H1 (cell line): ENCODE measurements at regions not wholly inside any gene's neighbourhood (a gene's known extent, or its start where the extent isn't known, plus 50 kb on each side); places are given as distances from the start of the nearest gene placed in this dataset.

Experiments used
- CTCF ChIA-PET: fragments of 300-600 bp; sonication (Branson Sonifier 250); formaldehyde crosslinking; loops from one replicate; lab custom pipeline; 2021; ENCODE audit not compliant: partially characterized antibody; lab: Charles Lee
- POLR2A ChIA-PET: fragments of 300-600 bp; sonication (Branson Sonifier 250); formaldehyde crosslinking; loops from one replicate; lab custom pipeline; 2021; ENCODE audit warnings: inconsistent platforms; ENCODE audit not compliant: partially characterized antibody; lab: Charles Lee
- DNase-seq, 2 experiments: peaks; one replicate each; pipeline versions ENCODE4 v3.0.0 to v3.0.0-alpha.2; 2010 to 2022; ENCODE audit warnings: low spot score in 2 of 2, low read depth in 1 of 2, mixed read lengths in 1 of 2
- FAIRE-seq: peaks from 2 replicates; lab custom pipeline; 2011; peaks lifted over from hg19 to GRCh38; lab: Jason Lieb, UNC
- H2AFZ ChIP-seq: 2 replicates; pipeline ENCODE4 v1.8.1; 2012; ENCODE audit warnings: low read length, inconsistent platforms
- H2AK5ac ChIP-seq: 2 replicates; pipeline ENCODE4 v1.6.1; 2013; ENCODE audit warnings: low read depth, low read length
- H2BK120ac ChIP-seq: replicated peaks from 2 replicates; pipeline ENCODE3; 2013; ENCODE audit warnings: low read depth, low read length, inconsistent platforms
- H2BK12ac ChIP-seq: 2 replicates; pipeline ENCODE4 v1.6.1; 2013; ENCODE audit warnings: low read depth, low read length
- H2BK15ac ChIP-seq: 2 replicates; pipeline ENCODE4 v1.6.1; 2013; ENCODE audit warnings: low read length
- H2BK20ac ChIP-seq: 2 replicates; pipeline ENCODE4 v1.6.1; 2013; ENCODE audit warnings: low read length
- H2BK5ac ChIP-seq: 2 replicates; pipeline ENCODE4 v1.6.1; 2013; ENCODE audit warnings: low read depth, low read length
- H3K14ac ChIP-seq: 2 replicates; pipeline ENCODE4 v1.6.1; 2013; ENCODE audit warnings: inconsistent platforms; ENCODE audit not compliant: insufficient read length
- H3K18ac ChIP-seq: 2 replicates; pipeline ENCODE4 v1.6.1; 2013; ENCODE audit warnings: low read length; ENCODE audit errors: extremely low read depth
- H3K23ac ChIP-seq: 2 replicates; pipeline ENCODE4 v1.6.1; 2013; ENCODE audit warnings: inconsistent platforms; ENCODE audit not compliant: insufficient read length
- H3K23me2 ChIP-seq: 2 replicates; pipeline ENCODE4 v1.6.1; 2013; ENCODE audit warnings: low read depth, low read length
- H3K27ac ChIP-seq: 2 replicates; pipeline ENCODE4 v1.6.1; 2011; ENCODE audit warnings: low read depth, low read length, inconsistent platforms
- H3K27me3 ChIP-seq, 4 experiments: replicated peaks in 1 of 4; 1 replicate in 1 of 4; 2 replicates in 3 of 4; pipeline versions ENCODE4 v1.6.1 to v1.8.1; 2011 to 2013; ENCODE audit warnings: low read length in 3 of 4, mild to moderate bottlenecking in 3 of 4, inconsistent platforms in 2 of 4, mixed read lengths in 2 of 4, moderate library complexity in 1 of 4; ENCODE audit not compliant: control insufficient read depth in 3 of 4, insufficient read depth in 3 of 4; ENCODE audit errors: extremely low read depth in 1 of 4
- H3K36me3 ChIP-seq, 4 experiments: 2 replicates each; pipeline versions ENCODE4 v1.6.1 to v1.8.1; 2011 to 2013; ENCODE audit warnings: mild to moderate bottlenecking in 4 of 4, low read length in 3 of 4, moderate library complexity in 2 of 4, control low read depth in 1 of 4, inconsistent platforms in 1 of 4; ENCODE audit not compliant: insufficient read depth in 4 of 4, control insufficient read depth in 2 of 4
- H3K4ac ChIP-seq: replicated peaks from 2 replicates; pipeline ENCODE3; 2013; ENCODE audit warnings: low read length, low read depth, mixed read lengths, inconsistent platforms; ENCODE audit not compliant: insufficient read length
- H3K4me1 ChIP-seq, 4 experiments: replicated peaks in 1 of 4; 1 replicate in 1 of 4; 2 replicates in 3 of 4; pipeline versions ENCODE4 v1.6.1 to v1.8.1; 2011 to 2013; ENCODE audit warnings: low read length in 3 of 4, inconsistent platforms in 2 of 4, mixed read lengths in 1 of 4; ENCODE audit not compliant: insufficient read depth in 4 of 4, control insufficient read depth in 3 of 4
- H3K4me2 ChIP-seq, 2 experiments: 2 replicates each; pipeline versions ENCODE4 v1.6.1 to v1.8.1; 2011 to 2013; ENCODE audit warnings: low read depth in 2 of 2, low read length in 2 of 2, control low read depth in 1 of 2, inconsistent platforms in 1 of 2, mild to moderate bottlenecking in 1 of 2; ENCODE audit not compliant: insufficient read depth in 1 of 2
- H3K4me3 ChIP-seq, 4 experiments: fragments of 200-600, 300-600 bp in 1 of 4; sonication (generic), shearing (Covaris generic), sonication (Bioruptor Twin) in 1 of 4; 2 replicates each; pipeline versions ENCODE4 v1.5.1 to v1.8.1; 2011 to 2016; ENCODE audit warnings: low read length in 4 of 4, low read depth in 3 of 4, control low read depth in 2 of 4, inconsistent platforms in 2 of 4, mild to moderate bottlenecking in 2 of 4, mixed read lengths in 1 of 4, moderate library complexity in 1 of 4; ENCODE audit not compliant: insufficient read depth in 2 of 4; ENCODE audit errors: extremely low read depth in 1 of 4
- H3K56ac ChIP-seq: replicated peaks from 2 replicates; pipeline ENCODE3; 2013; ENCODE audit warnings: low read depth, mild to moderate bottlenecking, mixed read lengths, low read length, inconsistent platforms; ENCODE audit not compliant: insufficient read length
- H3K79me1 ChIP-seq: 2 replicates; pipeline ENCODE4 v1.6.1; 2013; ENCODE audit warnings: low read depth, low read length, control low read depth
- H3K79me2 ChIP-seq, 2 experiments: 2 replicates each; pipeline versions ENCODE4 v1.6.1 to v1.8.1; 2012 to 2013; ENCODE audit warnings: low read length in 2 of 2, mild to moderate bottlenecking in 2 of 2, inconsistent platforms in 1 of 2; ENCODE audit not compliant: insufficient read depth in 2 of 2, control insufficient read depth in 1 of 2
- H3K9ac ChIP-seq, 4 experiments: replicated peaks in 1 of 4; 1 replicate in 1 of 4; 2 replicates in 3 of 4; pipeline versions ENCODE4 v1.6.1 to v1.8.1; 2011 to 2013; ENCODE audit warnings: low read depth in 3 of 4, low read length in 3 of 4, control low read depth in 2 of 4, mild to moderate bottlenecking in 2 of 4, moderate library complexity in 2 of 4, inconsistent platforms in 1 of 4; ENCODE audit errors: extremely low read depth in 1 of 4
- H3K9me3 ChIP-seq, 2 experiments: 2 replicates each; pipeline versions ENCODE4 v1.6.1 to v1.8.1; 2012 to 2013; ENCODE audit warnings: mild to moderate bottlenecking in 2 of 2, moderate library complexity in 2 of 2, control low read depth in 1 of 2, inconsistent platforms in 1 of 2, low read depth in 1 of 2, low read length in 1 of 2, mixed read lengths in 1 of 2; ENCODE audit not compliant: insufficient read depth in 2 of 2
- H4K20me1 ChIP-seq, 2 experiments: replicated peaks in 1 of 2; 2 replicates each; pipeline versions ENCODE3 to v1.8.1; 2011 to 2013; ENCODE audit warnings: inconsistent platforms in 2 of 2, low read length in 2 of 2, mild to moderate bottlenecking in 1 of 2; ENCODE audit not compliant: insufficient read depth in 2 of 2, control insufficient read depth in 1 of 2
- H4K5ac ChIP-seq: 2 replicates; pipeline ENCODE4 v1.6.1; 2013; ENCODE audit warnings: low read length, low read depth, mixed read lengths, inconsistent platforms; ENCODE audit not compliant: insufficient read length
- H4K8ac ChIP-seq: 2 replicates; pipeline ENCODE4 v1.8.0; 2013; ENCODE audit warnings: mild to moderate bottlenecking, moderate library complexity, low read length, inconsistent platforms; ENCODE audit not compliant: insufficient read depth; ENCODE audit errors: extremely low read depth
- H4K91ac ChIP-seq: replicated peaks from 2 replicates; pipeline ENCODE3; 2013; ENCODE audit warnings: low read length, mixed read lengths, inconsistent platforms; ENCODE audit not compliant: insufficient read length
- FOSL1 ChIP-seq: IDR thresholded peaks from 2 replicates; pipeline ENCODE4 v1.6.1; 2011; ENCODE audit warnings: mild to moderate bottlenecking, low read depth, low read length, moderate library complexity; ENCODE audit not compliant: insufficient read depth
- MAFK ChIP-seq: IDR thresholded peaks from 2 replicates; pipeline ENCODE4 v1.6.1; 2012; ENCODE audit warnings: low read depth, mild to moderate bottlenecking, improper control_type of control experiment, low read length
- PHF8 ChIP-seq: fragments of 200-600 bp; sonication (generic); conservative IDR thresholded peaks from 2 replicates; pipeline ENCODE4 v1.7.1; 2012; ENCODE audit warnings: low read depth, mild to moderate bottlenecking, inconsistent platforms, low read length, moderate library complexity
- WGBS, 2 experiments: shearing (Covaris generic) in 1 of 2; methylation state at CpG; one replicate each; pipeline versions ENCODE4 v1.1.6 to v1.1.7; 2013 to 2015; ENCODE audit warnings: low lambda C conversion rate in 2 of 2, mixed read lengths in 2 of 2, inconsistent platforms in 1 of 2, low coverage in 1 of 2, missing lambda C conversion rate in 1 of 2; ENCODE audit not compliant: insufficient replicate concordance in 2 of 2, insufficient coverage in 1 of 2, insufficient read length in 1 of 2; ENCODE audit errors: extremely low coverage in 1 of 2, missing lambda C conversion rate in 1 of 2; 5-methylcytosine and 5-hydroxymethylcytosine counted together

GRCh38 chr5:53183880-53184279 lies 74.3 kb upstream of the MOCS2 start:
- Histone ChIP-seq H3K56ac (no peak overlapping the region), H3K79me2 (no peaks in the 10 kb centered on the region), H3K4ac (no peak overlapping the region), H3K23ac (no peak overlapping the region), H4K8ac (no peak overlapping the region), H3K27ac (no peak overlapping the region), H3K23me2 (no peaks in the 10 kb centered on the region), H2BK15ac (no peak overlapping the region), H4K20me1 (no peaks in the 10 kb centered on the region), H3K4me1 (no peaks in the 10 kb centered on the region), H2BK20ac (no peak overlapping the region), H2AFZ (no peak overlapping the region), H3K4me2 (no peak overlapping the region), H3K9ac (no peak overlapping the region), H3K4me3 (no peak overlapping the region)
- DNase-seq: no peak
- 78% methylated on average over 2 of the region's 2 CpGs; no CpG with 5 or more reads in 1 of the 2 experiments for WGBS, 2 experiments
- CTCF ChIA-PET: interaction anchor here (0.6 kb wide), 1 partner anchor 984 kb away, joined by 3 read pairs; no protein-coding TSS in a partner anchor
- TF ChIP-seq MAFK: no peak
- no peak for TF ChIP-seq FOSL1
- no peak for TF ChIP-seq PHF8
- TF ChIP-seq, all 59 proteins: peak for 0
- Histone ChIP-seq H3K14ac (no peak overlapping the region), H3K18ac (no peak overlapping the region), H3K27me3 (no peaks in the 10 kb centered on the region), H2BK5ac (no peak overlapping the region), H3K36me3 (no peaks in the 10 kb centered on the region), H2BK12ac (no peak overlapping the region), H2AK5ac (no peak overlapping the region), H3K9me3 (no peaks in the 10 kb centered on the region), H4K5ac (no peak overlapping the region), H4K91ac (no peak overlapping the region), H2BK120ac (no peak overlapping the region), H3K79me1 (no peaks in the 10 kb centered on the region)
- no peak for FAIRE-seq
- POLR2A ChIA-PET: no interaction called here
